ENCODE measurements at regions not wholly inside any gene's neighbourhood (a gene's known extent, or its start where the extent isn't known, plus 50 kb on each side); places are given as distances from the start of the nearest gene placed in this dataset.

GRCh38 chr11:119907122-119907851, 178.3 kb upstream of the NECTIN1 start:
- no peak for DNase-seq

GRCh38 chr11:119906376-119906775, 177.4 kb upstream of the NECTIN1 start:
- peak in 1 of 3 donors; percentile 14 for DNase-seq

GRCh38 chr11:119905162-119905561, 176.2 kb upstream of the NECTIN1 start:
- no peak for DNase-seq

- no peak for DNase-seq
Measured at GRCh38 chr11:119904531-119905035, 175.6 kb upstream of the NECTIN1 start.

- no peak for DNase-seq
Measured at GRCh38 chr11:119903821-119904220, 174.8 kb upstream of the NECTIN1 start.

GRCh38 chr11:119903389-119903788, 174.4 kb upstream of the NECTIN1 start:
- no peak for DNase-seq

- no peak for DNase-seq
Measured at GRCh38 chr11:119902656-119903231, 173.7 kb upstream of the NECTIN1 start.

- no peak for DNase-seq
Measured at GRCh38 chr11:119901657-119902577, 172.9 kb upstream of the NECTIN1 start.

GRCh38 chr11:119899997-119900396, 171.0 kb upstream of the NECTIN1 start:
- DNase-seq, result no peak

- DNase-seq, result no peak
Measured at GRCh38 chr11:119897576-119897975, 168.6 kb upstream of the NECTIN1 start.

GRCh38 chr11:119897046-119897440, 168.0 kb upstream of the NECTIN1 start:
- no peak for DNase-seq

- DNase-seq, result no peak
Measured at GRCh38 chr11:119896387-119897045, 167.5 kb upstream of the NECTIN1 start.

GRCh38 chr11:119895981-119896380, 167.0 kb upstream of the NECTIN1 start:
- DNase-seq, result no peak

GRCh38 chr11:119894916-119895315, 165.9 kb upstream of the NECTIN1 start:
- DNase-seq, result no peak

GRCh38 chr11:119892311-119892808, 163.4 kb upstream of the NECTIN1 start:
- DNase-seq, result no peak

- no peak for DNase-seq
Measured at GRCh38 chr11:119891055-119891768, 162.2 kb upstream of the NECTIN1 start.

- no peak for DNase-seq
Measured at GRCh38 chr11:119890466-119890865, 161.5 kb upstream of the NECTIN1 start.

GRCh38 chr11:119889728-119890280, 160.8 kb upstream of the NECTIN1 start:
- no peak for DNase-seq

- DNase-seq, result no peak
Measured at GRCh38 chr11:119889111-119889510, 160.1 kb upstream of the NECTIN1 start.

GRCh38 chr11:119888119-119888518, 159.1 kb upstream of the NECTIN1 start:
- no peak for DNase-seq
